GM12892 (cell line): ENCODE measurements at regions not wholly inside any gene's neighbourhood (a gene's known extent, or its start where the extent isn't known, plus 50 kb on each side); places are given as distances from the start of the nearest gene placed in this dataset.

ENCODE experiments used
- POLR2A ChIP-seq: IDR thresholded peaks from 2 replicates; pipeline ENCODE4 v1.6.1; 2011; ENCODE audit warnings: low read depth, low read length, control low read depth
- TAF1 ChIP-seq: IDR thresholded peaks from 2 replicates; pipeline ENCODE4 v1.6.1; 2011; ENCODE audit warnings: low read depth, mild to moderate bottlenecking, control low read depth, low read length, borderline replicate concordance

- TF ChIP-seq TAF1 (no peak), POLR2A (no peak)
Measured at GRCh38 chr11:110035357-110035756, 57.8 kb upstream of the ZC3H12C start.
